GM21528 (cell line): ENCODE measurements at regions not wholly inside any gene's neighbourhood (a gene's known extent, or its start where the extent isn't known, plus 50 kb on each side); places are given as distances from the start of the nearest gene placed in this dataset.
A peak's percentile ranks its signal among the peaks of the same experiment; 100 is the strongest.
"Not testable (repeated sequence)": the region's sequence is repeated elsewhere in the genome, so short reads cannot be mapped to it uniquely, and the experiment has no call there.

Experiments
- ATAC-seq: cut with Tn5 transposase; IDR thresholded peaks from one replicate; pipeline ENCODE4 v1.9.1; 2021; ENCODE audit warnings: mild to moderate bottlenecking, moderate library complexity; ENCODE audit not compliant: unreplicated experiment, low FRiP score

- ATAC-seq, result not testable (repeated sequence)
Observed at GRCh38 chr15:30688684-30689083, 62.8 kb downstream of the ARHGAP11B start.

GRCh38 chr15:30690153-30690552 lies 64.2 kb downstream of the ARHGAP11B start:
- ATAC-seq, result not testable (repeated sequence)

GRCh38 chr15:30695811-30696210 lies 69.9 kb downstream of the ARHGAP11B start:
- ATAC-seq, result not testable (repeated sequence)

- ATAC-seq, result peak; percentile 72
Observed at GRCh38 chr15:30696439-30697314, 70.7 kb downstream of the ARHGAP11B start.

DNA sequence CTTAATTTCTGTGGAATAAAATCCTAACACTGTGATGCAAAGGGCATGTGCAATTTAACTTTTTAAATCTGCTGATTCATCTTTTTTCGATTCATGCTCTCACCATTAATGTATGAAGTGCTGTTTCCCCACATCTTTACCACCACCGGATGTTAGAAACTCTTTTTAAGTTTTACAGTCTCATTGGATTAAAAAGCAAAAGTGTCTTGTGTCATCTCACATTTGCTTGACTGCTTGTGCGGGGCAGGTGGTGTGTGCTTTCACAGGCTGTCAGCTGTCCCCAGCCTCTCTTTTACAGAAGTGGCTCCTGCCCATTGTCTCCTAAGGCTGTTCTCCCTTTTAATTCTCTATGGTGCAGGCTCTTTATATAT lies 71.4 kb downstream of the ARHGAP11B start:
- peak; percentile 61 for ATAC-seq

GRCh38 chr15:30700006-30700597 lies 74.2 kb downstream of the ARHGAP11B start:
- ATAC-seq, result not testable (repeated sequence)

DNA sequence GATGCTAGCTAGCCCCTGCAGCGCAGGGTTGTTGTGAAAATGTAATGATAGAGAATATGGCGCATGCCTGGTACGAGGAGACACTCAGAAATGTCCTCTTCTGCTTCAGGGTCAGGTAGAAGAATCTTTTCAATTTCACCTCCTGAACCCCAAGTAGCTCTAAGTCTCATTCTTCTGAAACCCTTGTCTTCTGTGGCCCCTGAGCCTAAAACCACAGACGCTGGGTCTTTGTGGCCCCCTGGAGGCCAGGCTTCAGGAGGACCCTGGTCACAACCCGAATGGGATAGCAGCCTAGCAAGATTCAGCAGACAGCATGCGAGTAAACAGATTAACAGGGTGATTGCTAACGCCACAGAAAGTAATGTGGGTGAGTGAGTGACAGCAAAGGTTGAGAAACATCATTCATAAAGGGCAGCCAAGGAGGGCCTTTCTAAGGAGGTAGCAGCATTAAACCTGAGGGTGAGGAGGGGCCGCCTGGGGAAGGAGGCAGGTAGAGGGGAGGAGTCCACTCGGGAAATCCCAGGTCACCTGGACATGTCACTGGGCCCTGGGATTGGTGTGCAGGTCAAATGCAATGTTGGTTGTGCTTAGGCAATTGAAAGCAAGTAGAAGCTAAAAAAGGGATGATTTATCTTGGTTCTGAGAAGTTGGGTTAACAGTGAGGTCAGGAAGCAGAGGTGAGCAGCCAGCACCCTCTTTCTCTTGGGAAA lies 82.2 kb downstream of the ARHGAP11B start:
- not testable (repeated sequence) for ATAC-seq

DNA sequence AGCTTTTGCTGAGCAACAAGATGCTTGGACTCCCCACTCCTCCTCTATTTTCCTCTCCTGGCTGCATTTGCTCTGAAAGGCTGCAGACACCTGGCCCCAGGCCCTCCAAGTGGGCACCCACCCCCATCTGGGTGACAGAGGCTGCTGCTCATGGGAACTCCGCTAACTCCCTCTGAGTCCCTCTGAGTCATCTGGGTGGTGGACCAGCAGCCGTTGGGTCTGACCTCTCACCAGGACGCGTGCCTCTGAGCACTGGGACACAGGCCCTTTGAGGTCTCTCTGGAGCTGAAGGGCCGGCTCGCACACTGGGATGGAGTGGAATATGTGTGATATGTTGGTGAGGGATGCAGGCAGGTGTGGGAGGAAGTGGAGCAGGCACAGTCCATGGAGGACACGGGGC lies 82.9 kb downstream of the ARHGAP11B start:
- not testable (repeated sequence) for ATAC-seq

GRCh38 chr15:30718038-30718643 lies 92.2 kb downstream of the ARHGAP11B start:
- ATAC-seq, result not testable (repeated sequence)

- ATAC-seq, result not testable (repeated sequence)
Observed at GRCh38 chr15:30719363-30719762, 93.4 kb downstream of the ARHGAP11B start.

- ATAC-seq, result not testable (repeated sequence)
Observed at GRCh38 chr15:30720825-30721224, 94.9 kb downstream of the ARHGAP11B start.

- ATAC-seq, result not testable (repeated sequence)
Observed at GRCh38 chr15:30721529-30721928, 95.6 kb downstream of the ARHGAP11B start.

- not testable (repeated sequence) for ATAC-seq
Observed at GRCh38 chr15:30723540-30724175, 97.7 kb downstream of the ARHGAP11B start.

DNA sequence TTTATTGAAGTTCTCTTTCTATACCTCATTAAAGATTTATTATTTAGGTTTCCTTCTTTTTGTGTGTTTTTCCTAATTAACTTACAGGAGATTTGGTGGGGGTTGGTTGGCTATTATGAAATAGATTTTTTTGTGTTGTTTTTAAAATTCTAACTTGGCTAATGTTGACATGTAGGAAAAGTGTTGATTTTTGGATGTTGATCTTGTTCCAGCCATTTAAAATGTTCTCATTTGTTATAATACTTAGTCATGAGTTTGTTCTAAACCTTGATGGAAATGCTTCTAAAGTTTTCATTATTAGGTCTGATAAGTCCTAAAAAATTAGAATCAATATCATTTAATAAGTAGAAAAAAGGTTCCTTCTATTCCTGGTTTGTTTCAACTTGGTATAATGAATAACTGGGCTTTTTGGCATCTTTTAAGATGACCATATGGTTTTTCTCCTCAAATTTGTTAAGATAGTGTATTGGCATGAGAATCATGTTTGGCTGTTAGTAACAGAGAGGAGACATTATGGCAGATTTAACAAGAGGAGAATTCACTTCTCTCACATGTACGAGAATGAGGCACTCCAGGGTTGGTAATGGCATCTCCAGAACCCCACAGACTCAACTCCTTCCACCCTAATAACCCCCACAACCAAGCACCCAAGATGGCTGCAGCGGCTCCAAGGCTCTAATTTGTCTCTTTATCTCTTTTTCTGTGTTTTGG lies 104.1 kb downstream of the ARHGAP11B start:
- ATAC-seq, result not testable (repeated sequence)

DNA sequence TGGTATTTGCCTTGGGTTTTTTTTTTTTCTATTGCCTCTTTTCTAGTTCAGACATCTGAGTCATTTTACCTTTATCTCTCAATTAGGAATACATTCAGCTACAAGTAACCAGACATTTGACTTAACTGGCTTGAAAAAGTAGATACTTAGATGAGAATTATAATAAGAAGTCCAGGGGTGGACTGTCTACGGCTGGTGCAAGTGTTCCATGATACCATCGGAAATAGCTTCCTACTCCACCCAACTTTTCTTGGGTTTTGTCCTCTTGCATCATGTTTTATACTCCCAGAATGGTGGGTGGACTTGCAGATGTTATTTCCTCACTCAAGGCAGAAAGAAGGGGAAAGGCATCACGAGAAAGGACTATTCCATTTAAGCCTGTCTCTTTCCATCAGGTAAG lies 104.7 kb downstream of the ARHGAP11B start:
- ATAC-seq, result not testable (repeated sequence)

GRCh38 chr15:30732100-30732499 lies 106.2 kb downstream of the ARHGAP11B start:
- not testable (repeated sequence) for ATAC-seq

DNA sequence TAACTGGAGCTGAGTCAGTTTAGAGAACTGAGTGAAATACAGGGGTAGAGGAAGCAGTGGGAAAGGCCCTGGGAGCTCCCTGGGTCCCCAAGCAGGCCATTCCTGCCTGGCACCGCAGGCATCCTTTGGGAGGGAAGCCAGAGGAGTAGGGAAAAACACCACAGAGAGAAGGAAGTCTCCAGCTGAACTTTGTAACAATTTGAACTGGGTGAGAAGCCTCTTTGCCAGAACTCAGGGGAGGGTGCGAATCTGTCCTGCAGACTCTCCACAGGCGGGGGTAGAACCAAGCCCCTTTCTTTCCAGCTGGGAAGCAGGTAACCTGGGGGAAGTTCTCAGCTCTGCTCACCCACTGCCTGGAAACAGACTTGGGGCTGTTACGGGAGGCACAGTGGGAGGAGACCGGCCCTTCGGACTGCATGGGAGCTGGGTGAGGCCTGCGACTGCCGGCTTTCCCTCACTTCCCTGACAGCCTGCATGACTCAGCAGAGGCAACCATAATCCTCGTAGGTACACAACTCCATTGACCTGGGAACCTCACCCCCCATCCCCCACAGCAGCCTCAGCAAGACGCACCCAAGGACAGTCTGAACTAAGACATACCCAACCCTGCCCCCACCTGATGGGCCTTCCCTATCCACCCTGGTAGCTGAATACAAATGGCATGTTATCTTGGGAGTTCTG lies 110.1 kb downstream of the ARHGAP11B start:
- not testable (repeated sequence) for ATAC-seq

DNA sequence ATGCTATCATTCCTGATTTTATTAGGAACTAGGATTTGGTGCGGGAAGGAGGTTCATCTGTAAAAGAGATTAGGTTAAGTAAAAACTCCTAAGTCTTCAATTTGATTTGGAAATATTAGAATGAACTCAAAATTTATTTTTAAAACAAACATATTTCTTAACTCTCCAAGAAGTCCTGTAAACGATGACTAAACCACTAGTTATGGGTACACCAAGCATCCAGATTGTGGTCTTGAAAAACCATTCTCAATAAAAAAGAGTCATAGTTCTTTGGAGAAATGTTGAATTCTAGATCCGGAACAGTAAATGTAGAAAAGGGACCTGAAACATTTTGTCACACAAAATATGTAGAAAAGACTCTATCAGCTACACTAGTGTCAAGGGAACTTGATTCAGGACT lies 116.9 kb downstream of the ARHGAP11B start:
- ATAC-seq, result not testable (repeated sequence)

DNA sequence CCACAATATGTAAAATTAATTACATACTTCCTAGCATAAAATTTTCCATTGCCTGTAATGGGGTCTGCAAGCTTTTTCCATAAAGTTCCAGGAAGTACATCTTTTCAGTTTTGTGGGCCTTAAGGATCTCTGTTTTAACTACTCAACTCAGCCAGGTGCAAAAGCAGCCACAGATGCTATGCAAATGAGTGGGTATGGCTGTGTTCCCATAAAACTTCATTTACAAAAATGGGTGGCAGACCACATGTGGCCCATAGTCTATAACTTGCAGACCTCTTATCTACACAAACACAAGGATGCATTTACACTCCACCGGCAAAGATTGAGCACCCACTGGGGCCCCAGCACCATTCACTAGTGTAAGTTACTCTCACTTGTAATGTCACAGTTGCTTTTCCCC lies 123.1 kb downstream of the ARHGAP11B start:
- ATAC-seq, result not testable (repeated sequence)
